Lower leg skin (tissue), 4 donors: ENCODE measurements at regions not wholly inside any gene's neighbourhood (a gene's known extent, or its start where the extent isn't known, plus 50 kb on each side); places are given as distances from the start of the nearest gene placed in this dataset.

Experiments used
- DNase-seq, 2 donors: peaks; one replicate each; pipeline ENCODE4 v3.0.0-alpha.2; 2019; ENCODE audit warnings: low spot score in 2 of 2
- H3K4me3 ChIP-seq: fragments of 200-600 bp; sonication (generic); 2 replicates; pipeline ENCODE4 v1.5.1; 2017; ENCODE audit warnings: mild to moderate bottlenecking, low read depth; ENCODE audit not compliant: poor library complexity, severe bottlenecking
- CTCF ChIP-seq, 3 donors: fragments of 450-650 bp; IDR thresholded peaks; one replicate each; pipeline ENCODE4 v1.5.1; 2016; ENCODE audit warnings: antibody characterized with exemption in 3 of 3, mild to moderate bottlenecking in 3 of 3, moderate library complexity in 2 of 3
- POLR2A ChIP-seq, 2 donors: fragments of 450-650 bp; IDR thresholded peaks; one replicate each; pipeline ENCODE4 v1.6.1; 2016 to 2017; ENCODE audit warnings: antibody characterized with exemption in 2 of 2, mild to moderate bottlenecking in 1 of 2, moderate library complexity in 1 of 2
- WGBS, 2 donors: methylation state at CpG; one replicate each; pipeline ENCODE4 v1.1.5; 2018; 5-methylcytosine and 5-hydroxymethylcytosine counted together
- intact Hi-C: fragments of 100-400 bp; cut with DNase I; formaldehyde crosslinking; loops from one replicate; pipeline ENCODE4 v1.15.0; 2023; ENCODE audit warnings: low total_unique reads

DNA sequence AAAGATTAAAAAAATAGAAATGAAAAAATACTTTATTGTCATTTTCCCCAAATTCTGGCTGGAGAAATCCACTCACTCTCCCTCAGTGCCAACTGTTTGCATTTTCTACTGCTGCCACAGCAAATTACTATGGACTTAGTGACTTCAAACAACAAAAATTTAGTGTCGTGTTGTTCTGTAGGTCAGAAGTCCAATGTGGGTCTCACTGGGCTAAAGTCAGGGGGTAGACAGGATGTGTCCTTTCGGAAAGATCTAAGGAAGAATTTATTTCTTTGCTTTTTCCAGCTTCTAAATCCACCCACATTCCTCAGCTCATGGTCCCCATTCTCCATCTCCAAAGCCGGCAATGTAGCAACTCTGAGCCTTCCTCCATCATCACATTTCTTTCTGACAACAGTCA, 453.3 kb downstream of the KIF16B start:
- DNase-seq = no peak
- TF ChIP-seq POLR2A (IDR thresholded peaks at IDR 0.05) (no peak), CTCF (IDR thresholded peaks at IDR 0.05) (no peak)
- intact Hi-C loops = no loop called here
- 87 to 92% methylated on average over 3 of the region's 3 CpGs for WGBS, 2 donors
- H3K4me3 ChIP-seq = no peak overlapping the region

DNA sequence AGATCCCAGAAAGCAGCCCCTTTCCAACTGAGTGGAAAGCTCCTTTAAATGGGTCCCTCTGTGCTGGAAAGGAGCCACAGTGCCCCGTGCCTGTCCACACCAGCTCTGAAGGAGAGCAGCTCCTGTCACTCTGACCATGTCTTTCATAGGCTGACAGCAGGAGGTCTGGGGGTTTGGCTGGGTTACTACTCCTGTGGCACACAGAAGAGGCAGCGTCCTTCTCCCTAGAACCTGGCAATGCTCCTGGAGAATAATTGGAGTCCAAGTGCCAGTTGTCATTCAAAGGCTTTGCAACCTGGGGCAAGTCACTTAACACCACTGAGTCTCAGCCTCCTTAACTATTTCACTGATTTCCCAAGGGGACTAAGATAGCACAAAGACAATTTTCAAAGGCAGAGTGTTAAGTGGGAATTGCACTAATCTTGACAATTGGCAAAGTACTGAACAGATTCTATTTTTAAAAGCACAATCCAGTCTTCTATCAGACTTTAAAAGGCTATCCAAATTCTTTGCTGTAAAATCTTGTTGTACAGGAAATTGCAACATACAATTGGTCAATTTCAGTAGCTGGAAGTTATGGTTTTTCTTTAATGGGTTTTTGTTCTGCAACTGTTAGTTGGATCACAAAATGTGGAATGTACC, 457.2 kb downstream of the KIF16B start:
- TF ChIP-seq POLR2A (IDR thresholded peaks at IDR 0.05) = no peak
- no peak for TF ChIP-seq CTCF (IDR thresholded peaks at IDR 0.05)
- intact Hi-C loops = no loop called here
- WGBS, 2 donors = 33% methylated on average over 2 of the region's 2 CpGs
- no peak overlapping the region for H3K4me3 ChIP-seq
- DNase-seq = no peak

- DNase-seq = no peak
- 79 to 82% methylated on average over 2 of the region's 2 CpGs for WGBS, 2 donors
- intact Hi-C loops = no loop called here
- TF ChIP-seq POLR2A (IDR thresholded peaks at IDR 0.05) = no peak
- TF ChIP-seq CTCF (IDR thresholded peaks at IDR 0.05) = no peak
- H3K4me3 ChIP-seq = no peak overlapping the region
Observed at GRCh38 chr20:16113736-16114135, 459.5 kb downstream of the KIF16B start.

GRCh38 chr20:16111852-16112412, 461.3 kb downstream of the KIF16B start:
- intact Hi-C loops = no loop called here
- H3K4me3 ChIP-seq = no peak overlapping the region
- TF ChIP-seq POLR2A (IDR thresholded peaks at IDR 0.05) = no peak
- TF ChIP-seq CTCF (IDR thresholded peaks at IDR 0.05) = no peak
- WGBS, 2 donors = 91% methylated on average over 6 of the region's 6 CpGs
- no peak for DNase-seq

GRCh38 chr20:16111172-16111832, 461.9 kb downstream of the KIF16B start:
- DNase-seq = no peak
- intact Hi-C loops = no loop called here
- no peak for TF ChIP-seq POLR2A (IDR thresholded peaks at IDR 0.05)
- TF ChIP-seq CTCF (IDR thresholded peaks at IDR 0.05) = no peak
- 80 to 84% methylated on average over 5 of the region's 5 CpGs for WGBS, 2 donors
- H3K4me3 ChIP-seq = no peak overlapping the region
